ENCODE measurements at regions not wholly inside any gene's neighbourhood (a gene's known extent, or its start where the extent isn't known, plus 50 kb on each side); places are given as distances from the start of the nearest gene placed in this dataset.

DNA sequence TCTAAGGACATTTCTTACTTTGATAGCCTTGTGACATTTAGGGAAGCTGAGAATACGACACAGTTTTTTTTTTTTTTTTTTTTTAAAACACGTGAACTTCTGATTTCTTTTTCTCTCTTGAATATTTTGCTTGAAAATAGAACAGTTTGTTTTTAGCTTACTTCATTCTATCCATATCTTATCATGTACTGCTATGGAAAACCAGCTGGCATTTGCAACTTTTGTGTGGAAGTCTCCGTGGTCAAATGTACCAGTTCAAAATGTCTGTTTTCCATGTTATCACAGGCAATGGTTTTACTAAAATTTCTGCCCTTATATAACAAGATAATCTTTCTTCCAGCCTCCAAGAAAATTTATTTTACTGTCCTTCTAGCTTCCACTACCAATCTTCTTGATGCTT, 821.6 kb downstream of the DNAJB9 start:
- Histone ChIP-seq H4K20me1 (ENCODE audit: low read depth) (no peaks in the 10 kb centered on the region), H2AFZ (replicated peaks) (no peak overlapping the region), H3K4me2 (no peak overlapping the region), H3K4me1 (no peaks in the 10 kb centered on the region), H3K27me3 (no peaks in the 10 kb centered on the region), H3K4me3 (no peak overlapping the region), H3K9me3 (ENCODE audit: low read depth) (no peaks in the 10 kb centered on the region), H3K79me2 (ENCODE audit: low read depth) (no peaks in the 10 kb centered on the region), H3K36me3 (no peaks in the 10 kb centered on the region), H3F3A (ENCODE audit: low read depth) (no peaks in the 10 kb centered on the region), H3K27ac (no peak overlapping the region), H3K9ac (no peak overlapping the region)
- Mint-ChIP-seq H3K27me3 (ENCODE audit: insufficient read depth, low read depth) (no peaks in the 10 kb centered on the region), H3K36me3 (no peaks in the 10 kb centered on the region), H3K9me3 (no peaks in the 10 kb centered on the region), H3K4me3 (no peak overlapping the region), H3K27ac (no peak overlapping the region), H3K4me1 (no peaks in the 10 kb centered on the region)
- TF ChIP-seq CTCF (IDR thresholded peaks at IDR 0.05) (no peak), EZH2 (IDR thresholded peaks at IDR 0.05) (no peak), EZH2phosphoT487 (IDR thresholded peaks at IDR 0.05) (no peak)
- no peak for DNase-seq (ENCODE audit: low spot score)

DNA sequence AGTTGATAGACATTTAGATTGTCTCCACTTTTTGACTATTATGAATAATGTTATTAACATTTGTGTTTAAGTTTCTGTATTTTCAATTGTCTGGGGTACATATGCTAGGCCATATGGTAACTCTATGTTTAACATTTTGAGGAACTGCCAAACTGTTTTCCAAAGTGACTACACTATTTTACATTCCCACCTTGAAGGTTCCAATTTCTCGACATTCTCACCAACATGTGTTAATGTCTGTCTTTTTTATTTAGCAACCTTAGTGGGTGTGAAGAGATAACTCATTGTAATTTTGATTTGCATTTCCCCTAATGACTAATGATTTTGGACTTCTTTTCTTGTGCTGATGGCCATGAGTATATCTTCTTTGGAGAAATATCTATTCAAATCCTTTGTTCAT, 832.4 kb downstream of the DNAJB9 start:
- H3K36me3 Mint-ChIP-seq, result no peaks in the 10 kb centered on the region
- H3K4me1 Mint-ChIP-seq, result no peaks in the 10 kb centered on the region
- no peak overlapping the region for H3K27ac Mint-ChIP-seq
- no peak overlapping the region for H3K9ac ChIP-seq
- no peaks in the 10 kb centered on the region for H3K9me3 Mint-ChIP-seq
- no peak for TF ChIP-seq EZH2 (IDR thresholded peaks at IDR 0.05)
- no peak for TF ChIP-seq EZH2phosphoT487 (IDR thresholded peaks at IDR 0.05)
- no peak for TF ChIP-seq CTCF (IDR thresholded peaks at IDR 0.05)
- no peaks in the 10 kb centered on the region for H3K27me3 ChIP-seq
- no peaks in the 10 kb centered on the region for H4K20me1 ChIP-seq (ENCODE audit: low read depth)
- no peak overlapping the region for H3K4me3 Mint-ChIP-seq
- peaks cover 1% of the 10 kb centered on the region for H3K27me3 Mint-ChIP-seq (ENCODE audit: insufficient read depth, low read depth)
- H3F3A ChIP-seq (ENCODE audit: low read depth), result no peaks in the 10 kb centered on the region
- H3K4me3 ChIP-seq, result no peak overlapping the region
- no peak overlapping the region for H3K27ac ChIP-seq
- no peaks in the 10 kb centered on the region for H3K4me1 ChIP-seq
- no peak overlapping the region for H2AFZ ChIP-seq (replicated peaks)
- no peak overlapping the region for H3K4me2 ChIP-seq
- no peak for DNase-seq (ENCODE audit: low spot score)
- H3K36me3 ChIP-seq, result no peaks in the 10 kb centered on the region
- no peaks in the 10 kb centered on the region for H3K79me2 ChIP-seq (ENCODE audit: low read depth)
- H3K9me3 ChIP-seq (ENCODE audit: low read depth), result no peaks in the 10 kb centered on the region

GRCh38 chr7:109407756-109408155, 838.1 kb downstream of the DNAJB9 start:
- H3K36me3 ChIP-seq, result no peaks in the 10 kb centered on the region
- no peaks in the 10 kb centered on the region for H4K20me1 ChIP-seq (ENCODE audit: low read depth)
- H3K27ac ChIP-seq, result no peak overlapping the region
- Mint-ChIP-seq H3K27ac (no peak overlapping the region), H3K27me3 (ENCODE audit: insufficient read depth, low read depth) (peaks cover 2% of the 10 kb centered on the region), H3K4me1 (no peaks in the 10 kb centered on the region), H3K36me3 (no peaks in the 10 kb centered on the region), H3K9me3 (no peaks in the 10 kb centered on the region), H3K4me3 (no peak overlapping the region)
- no peaks in the 10 kb centered on the region for H3K4me1 ChIP-seq
- H3F3A ChIP-seq (ENCODE audit: low read depth), result no peaks in the 10 kb centered on the region
- no peak for DNase-seq (ENCODE audit: low spot score)
- H3K9ac ChIP-seq, result no peak overlapping the region
- H2AFZ ChIP-seq (replicated peaks), result no peak overlapping the region
- H3K4me2 ChIP-seq, result no peak overlapping the region
- TF ChIP-seq EZH2 (IDR thresholded peaks at IDR 0.05) (no peak), EZH2phosphoT487 (IDR thresholded peaks at IDR 0.05) (no peak), CTCF (IDR thresholded peaks at IDR 0.05) (no peak)
- no peak overlapping the region for H3K4me3 ChIP-seq
- H3K79me2 ChIP-seq (ENCODE audit: low read depth), result no peaks in the 10 kb centered on the region
- H3K9me3 ChIP-seq (ENCODE audit: low read depth), result no peaks in the 10 kb centered on the region
- no peaks in the 10 kb centered on the region for H3K27me3 ChIP-seq

- Histone ChIP-seq H3K4me2 (no peak overlapping the region), H3K4me3 (no peak overlapping the region), H3K79me2 (ENCODE audit: low read depth) (no peaks in the 10 kb centered on the region), H3F3A (ENCODE audit: low read depth) (no peaks in the 10 kb centered on the region), H3K27ac (no peak overlapping the region), H3K36me3 (no peaks in the 10 kb centered on the region), H4K20me1 (ENCODE audit: low read depth) (no peaks in the 10 kb centered on the region), H2AFZ (replicated peaks) (no peak overlapping the region), H3K9ac (no peak overlapping the region), H3K9me3 (ENCODE audit: low read depth) (no peaks in the 10 kb centered on the region), H3K27me3 (no peaks in the 10 kb centered on the region), H3K4me1 (no peaks in the 10 kb centered on the region)
- H3K27ac Mint-ChIP-seq, result no peak overlapping the region
- H3K36me3 Mint-ChIP-seq, result no peaks in the 10 kb centered on the region
- TF ChIP-seq EZH2 (IDR thresholded peaks at IDR 0.05), result no peak
- TF ChIP-seq CTCF (IDR thresholded peaks at IDR 0.05), result no peak
- H3K4me1 Mint-ChIP-seq, result no peaks in the 10 kb centered on the region
- peaks cover 2% of the 10 kb centered on the region for H3K9me3 Mint-ChIP-seq
- no peak for DNase-seq (ENCODE audit: low spot score)
- H3K27me3 Mint-ChIP-seq (ENCODE audit: insufficient read depth, low read depth), result no peaks in the 10 kb centered on the region
- H3K4me3 Mint-ChIP-seq, result no peak overlapping the region
Measured at GRCh38 chr7:109437957-109438356, 868.3 kb downstream of the DNAJB9 start.

All from neural progenitor cell (in vitro differentiated cells).